GM21619 (cell line): ENCODE measurements at regions not wholly inside any gene's neighbourhood (a gene's known extent, or its start where the extent isn't known, plus 50 kb on each side); places are given as distances from the start of the nearest gene placed in this dataset.
"Not testable (repeated sequence)": the region's sequence is repeated elsewhere in the genome, so short reads cannot be mapped to it uniquely, and the experiment has no call there.

ENCODE experiments used
- ATAC-seq: cut with Tn5 transposase; IDR thresholded peaks from one replicate; pipeline ENCODE4 v1.9.1; 2021; ENCODE audit not compliant: unreplicated experiment

GRCh38 chr4:34261799-34262314, 1982.5 kb downstream of the ARAP2 start:
- ATAC-seq = no peak

- no peak for ATAC-seq
Observed at GRCh38 chr4:34269613-34270012, 1974.7 kb downstream of the ARAP2 start.

GRCh38 chr4:34271479-34272355, 1972.6 kb downstream of the ARAP2 start:
- ATAC-seq = no peak

GRCh38 chr4:34279011-34279410, 1965.3 kb downstream of the ARAP2 start:
- no peak for ATAC-seq

GRCh38 chr4:34280131-34280530, 1964.2 kb downstream of the ARAP2 start:
- no peak for ATAC-seq

- ATAC-seq = no peak
Observed at GRCh38 chr4:34281826-34282225, 1962.5 kb downstream of the ARAP2 start.

- ATAC-seq = no peak
Observed at GRCh38 chr4:34289489-34289888, 1954.8 kb downstream of the ARAP2 start.

- ATAC-seq = no peak
Observed at GRCh38 chr4:34289962-34290361, 1954.4 kb downstream of the ARAP2 start.

GRCh38 chr4:34293459-34293858, 1950.9 kb downstream of the ARAP2 start:
- no peak for ATAC-seq

- ATAC-seq = no peak
Observed at GRCh38 chr4:34309383-34309906, 1934.9 kb downstream of the ARAP2 start.

- no peak for ATAC-seq
Observed at GRCh38 chr4:34318773-34319172, 1925.5 kb downstream of the ARAP2 start.

GRCh38 chr4:34323549-34324320, 1920.6 kb downstream of the ARAP2 start:
- no peak for ATAC-seq

GRCh38 chr4:34328939-34329338, 1915.4 kb downstream of the ARAP2 start:
- ATAC-seq = no peak

GRCh38 chr4:34335156-34335555, 1909.2 kb downstream of the ARAP2 start:
- not testable (repeated sequence) for ATAC-seq

GRCh38 chr4:34335556-34335955, 1908.8 kb downstream of the ARAP2 start:
- not testable (repeated sequence) for ATAC-seq

- ATAC-seq = no peak
Observed at GRCh38 chr4:34362654-34363053, 1881.7 kb downstream of the ARAP2 start.

- ATAC-seq = no peak
Observed at GRCh38 chr4:34363842-34364241, 1880.5 kb downstream of the ARAP2 start.

GRCh38 chr4:34365946-34366345, 1878.4 kb downstream of the ARAP2 start:
- no peak for ATAC-seq

- ATAC-seq = no peak
Observed at GRCh38 chr4:34371676-34372075, 1872.6 kb downstream of the ARAP2 start.

- no peak for ATAC-seq
Observed at GRCh38 chr4:34372815-34373214, 1871.5 kb downstream of the ARAP2 start.

- no peak for ATAC-seq
Observed at GRCh38 chr4:34373456-34373855, 1870.9 kb downstream of the ARAP2 start.

- ATAC-seq = no peak
Observed at GRCh38 chr4:34412233-34412632, 1832.1 kb downstream of the ARAP2 start.
